ENCODE measurements at regions not wholly inside any gene's neighbourhood (a gene's known extent, or its start where the extent isn't known, plus 50 kb on each side); places are given as distances from the start of the nearest gene placed in this dataset.

DNA sequence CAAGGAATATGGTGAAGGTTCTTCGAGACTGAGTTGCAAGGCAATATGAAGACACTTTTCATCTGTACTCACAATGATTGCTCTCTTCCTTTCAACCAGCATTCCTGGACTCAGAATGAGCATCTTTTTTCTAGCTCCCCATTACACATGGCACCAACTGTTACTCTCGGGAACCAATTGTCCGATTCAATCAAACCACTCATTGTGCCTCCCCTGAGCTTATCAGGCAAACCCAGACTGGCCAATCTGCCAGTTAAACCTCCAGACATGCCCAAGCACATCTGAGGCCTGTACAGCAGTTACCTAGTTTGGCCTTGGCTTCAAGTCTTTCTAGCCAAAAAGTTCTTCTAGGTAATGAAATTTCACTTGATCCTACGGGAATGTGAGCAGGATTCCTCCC lies 164.1 kb downstream of the ID4 start:
- TF ChIP-seq, protein P1, sequence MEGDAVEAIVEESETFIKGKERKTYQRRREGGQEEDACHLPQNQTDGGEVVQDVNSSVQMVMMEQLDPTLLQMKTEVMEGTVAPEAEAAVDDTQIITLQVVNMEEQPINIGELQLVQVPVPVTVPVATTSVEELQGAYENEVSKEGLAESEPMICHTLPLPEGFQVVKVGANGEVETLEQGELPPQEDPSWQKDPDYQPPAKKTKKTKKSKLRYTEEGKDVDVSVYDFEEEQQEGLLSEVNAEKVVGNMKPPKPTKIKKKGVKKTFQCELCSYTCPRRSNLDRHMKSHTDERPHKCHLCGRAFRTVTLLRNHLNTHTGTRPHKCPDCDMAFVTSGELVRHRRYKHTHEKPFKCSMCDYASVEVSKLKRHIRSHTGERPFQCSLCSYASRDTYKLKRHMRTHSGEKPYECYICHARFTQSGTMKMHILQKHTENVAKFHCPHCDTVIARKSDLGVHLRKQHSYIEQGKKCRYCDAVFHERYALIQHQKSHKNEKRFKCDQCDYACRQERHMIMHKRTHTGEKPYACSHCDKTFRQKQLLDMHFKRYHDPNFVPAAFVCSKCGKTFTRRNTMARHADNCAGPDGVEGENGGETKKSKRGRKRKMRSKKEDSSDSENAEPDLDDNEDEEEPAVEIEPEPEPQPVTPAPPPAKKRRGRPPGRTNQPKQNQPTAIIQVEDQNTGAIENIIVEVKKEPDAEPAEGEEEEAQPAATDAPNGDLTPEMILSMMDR (conservative IDR thresholded peaks at IDR 0.05; ENCODE audit: low read length), result no peak
- TF ChIP-seq EZH2phosphoT487 (IDR thresholded peaks at IDR 0.05; ENCODE audit: borderline replicate concordance), result no peak
